Effector CD4-positive, alpha-beta T cell (primary cell): ENCODE measurements at regions not wholly inside any gene's neighbourhood (a gene's known extent, or its start where the extent isn't known, plus 50 kb on each side); places are given as distances from the start of the nearest gene placed in this dataset.

ENCODE experiments used
- DNase-seq: peaks from one replicate; pipeline ENCODE4 v3.0.0-alpha.2; 2020

- DNase-seq = no peak
These were observed 138.4 kb upstream of the HDAC4 start for GRCh38 chr2:239539083-239539775.

DNA sequence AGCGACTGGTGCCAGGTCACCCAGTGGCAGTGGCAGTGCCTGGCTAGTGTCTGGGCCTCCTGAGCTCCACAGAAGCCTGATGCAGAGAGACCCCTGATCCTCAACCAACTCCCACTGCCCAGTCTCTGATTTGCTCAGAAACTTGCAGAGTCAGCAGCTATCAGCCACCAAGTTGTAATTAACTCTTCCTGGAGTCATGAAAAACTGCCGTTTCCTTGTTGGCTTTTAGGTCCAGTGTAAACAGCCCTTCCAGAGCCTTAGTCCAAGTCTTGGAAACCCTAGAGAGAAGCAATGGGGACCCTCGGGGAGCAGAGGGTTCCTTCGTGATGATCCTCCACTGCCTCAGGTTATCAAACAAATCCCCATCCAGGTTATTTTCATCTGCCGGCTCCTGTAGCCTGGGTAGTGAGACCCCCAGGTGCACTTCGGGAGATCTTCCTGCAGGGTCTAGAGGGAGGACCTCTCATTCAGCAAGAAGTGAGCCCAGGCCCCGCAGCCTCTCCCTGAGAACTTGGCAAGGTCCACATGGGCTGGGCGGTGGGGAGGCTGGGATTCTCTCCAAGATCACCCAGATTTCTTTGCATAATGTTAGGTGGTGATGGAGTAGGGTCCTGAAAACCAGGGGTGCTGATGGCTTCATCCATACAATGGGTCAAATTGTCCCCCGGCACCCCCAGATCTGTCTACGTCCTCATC is 137.7 kb upstream of the HDAC4 start:
- no peak for DNase-seq

- no peak for DNase-seq
These were observed 137.0 kb upstream of the HDAC4 start for GRCh38 chr2:239537633-239538356.

- no peak for DNase-seq
These were observed 135.4 kb upstream of the HDAC4 start for GRCh38 chr2:239536186-239536585.

GRCh38 chr2:239535413-239536144 is 134.8 kb upstream of the HDAC4 start:
- DNase-seq = no peak

DNA sequence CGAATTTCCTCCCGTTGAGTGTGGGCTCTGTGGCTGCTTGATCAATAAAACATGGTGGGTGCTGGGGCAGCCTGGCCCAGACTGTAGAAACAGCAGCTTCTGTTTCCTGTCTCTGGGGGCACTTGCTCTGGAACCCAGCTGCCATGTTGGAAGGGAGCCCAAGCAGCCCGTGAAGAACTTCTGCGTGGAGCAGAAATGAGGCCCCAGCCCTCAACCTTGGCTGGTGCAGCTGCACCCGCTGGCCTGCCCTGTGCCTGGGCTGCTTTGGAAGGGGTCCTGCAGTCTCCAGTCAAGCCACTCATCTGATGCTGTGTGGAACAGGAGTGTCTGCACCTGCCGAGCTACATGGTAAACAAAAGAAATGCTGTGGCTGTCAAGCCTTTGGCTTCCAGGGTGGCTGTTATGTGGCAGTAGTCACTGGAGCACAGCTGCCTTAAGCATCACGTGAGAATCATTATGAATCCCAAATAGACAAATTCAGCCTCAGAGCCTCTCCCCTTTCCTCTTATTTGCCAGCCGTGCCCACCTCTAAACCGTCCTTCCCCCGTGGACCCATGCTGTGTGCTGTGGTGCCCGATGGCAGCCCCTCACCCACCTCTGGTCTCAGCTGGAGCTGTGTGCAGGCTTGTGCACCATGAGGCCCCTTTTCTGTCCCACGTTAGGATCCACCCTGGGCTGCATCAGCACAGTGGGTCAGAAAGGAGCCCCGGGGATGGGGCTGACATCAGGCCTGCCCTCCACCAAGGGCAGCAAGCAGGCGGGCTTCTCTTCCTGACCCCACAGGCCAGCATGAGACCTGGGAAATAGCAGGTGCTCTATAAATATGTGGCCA is 134.0 kb upstream of the HDAC4 start:
- no peak for DNase-seq

DNA sequence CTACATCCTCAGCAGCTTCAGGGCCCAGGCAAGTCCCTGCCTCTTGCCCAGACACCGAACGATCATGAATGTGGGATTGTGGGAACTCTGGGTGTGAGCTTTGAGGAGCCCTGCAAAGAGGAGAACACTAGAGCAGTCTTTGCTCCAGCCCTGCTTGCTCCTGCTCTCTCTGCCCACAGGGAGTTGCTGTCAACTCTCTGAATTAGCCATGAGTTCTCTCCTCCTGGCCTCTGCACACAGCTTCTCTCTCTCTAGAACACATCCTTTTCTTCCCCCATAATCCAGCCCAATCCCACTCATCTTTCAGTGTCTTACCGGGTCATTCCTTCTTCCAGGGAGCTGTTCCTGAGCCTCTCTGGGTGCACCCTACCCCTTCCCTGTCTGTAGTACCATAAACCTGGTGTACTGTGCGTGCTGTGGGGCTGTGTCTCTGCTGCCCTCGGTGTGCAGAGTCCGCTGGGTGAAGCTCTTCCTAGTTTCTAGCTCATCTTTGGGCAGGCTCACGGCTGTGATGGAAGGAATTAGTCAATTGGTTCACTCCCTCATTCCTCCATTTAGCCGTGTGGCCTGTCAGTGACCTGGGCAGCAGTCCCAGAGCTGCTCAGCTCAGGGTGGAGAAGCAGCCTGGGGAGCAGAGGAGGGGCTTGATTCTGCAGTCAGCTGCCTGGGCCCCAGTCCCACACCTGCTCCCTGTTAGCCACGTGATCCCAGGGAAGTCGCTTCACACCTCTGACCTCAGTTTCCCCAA is 132.9 kb upstream of the HDAC4 start:
- no peak for DNase-seq

DNA sequence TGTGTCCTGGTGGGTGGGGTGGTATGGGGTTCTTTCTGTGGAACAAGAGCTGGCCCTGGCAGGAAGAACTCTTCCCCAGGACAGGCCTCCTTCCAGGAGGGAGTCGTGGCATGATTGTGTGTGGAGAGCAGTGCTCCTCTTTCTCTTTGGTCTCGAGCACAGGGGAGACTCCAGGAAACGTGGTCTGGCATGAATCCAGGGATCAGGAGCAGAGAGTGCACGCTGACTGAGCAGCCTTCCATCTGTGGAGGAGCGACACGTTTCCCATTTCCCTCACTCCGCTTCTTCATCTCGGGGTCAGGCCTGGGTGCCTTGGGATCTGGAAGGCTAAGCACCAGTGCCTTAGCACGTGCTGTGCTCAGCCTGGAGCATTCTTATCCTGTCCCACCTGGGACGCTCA is 132.0 kb upstream of the HDAC4 start:
- DNase-seq = no peak

GRCh38 chr2:239532250-239532649 is 131.4 kb upstream of the HDAC4 start:
- no peak for DNase-seq

- DNase-seq = no peak
These were observed 130.8 kb upstream of the HDAC4 start for GRCh38 chr2:239531456-239532241.

DNA sequence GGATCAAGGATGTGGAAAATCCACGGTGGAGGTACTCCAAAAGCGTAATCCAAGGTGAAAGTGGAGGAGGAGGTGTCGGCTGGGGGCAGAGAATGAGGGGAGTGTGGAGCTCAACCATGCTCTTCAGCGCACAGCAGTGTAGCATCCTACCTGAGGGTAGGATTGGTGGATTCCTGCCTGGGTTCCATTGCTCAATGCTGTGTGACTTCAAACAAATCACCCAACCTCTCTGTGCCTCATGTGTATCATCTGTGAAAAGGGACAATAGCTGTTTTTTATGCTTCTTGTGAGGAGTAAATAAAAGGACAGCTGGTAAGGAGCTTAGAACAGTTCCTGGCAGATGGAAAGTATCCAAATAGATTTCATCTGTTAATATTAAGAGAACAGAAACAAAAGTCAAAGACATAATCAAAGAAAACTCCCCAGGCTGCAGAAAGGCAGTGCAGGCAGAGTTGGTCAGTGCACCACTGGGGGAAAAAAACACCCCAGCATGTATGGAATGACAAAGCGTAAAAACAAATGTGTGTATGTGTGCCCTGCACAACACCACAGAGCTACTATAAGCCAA is 130.0 kb upstream of the HDAC4 start:
- no peak for DNase-seq

DNA sequence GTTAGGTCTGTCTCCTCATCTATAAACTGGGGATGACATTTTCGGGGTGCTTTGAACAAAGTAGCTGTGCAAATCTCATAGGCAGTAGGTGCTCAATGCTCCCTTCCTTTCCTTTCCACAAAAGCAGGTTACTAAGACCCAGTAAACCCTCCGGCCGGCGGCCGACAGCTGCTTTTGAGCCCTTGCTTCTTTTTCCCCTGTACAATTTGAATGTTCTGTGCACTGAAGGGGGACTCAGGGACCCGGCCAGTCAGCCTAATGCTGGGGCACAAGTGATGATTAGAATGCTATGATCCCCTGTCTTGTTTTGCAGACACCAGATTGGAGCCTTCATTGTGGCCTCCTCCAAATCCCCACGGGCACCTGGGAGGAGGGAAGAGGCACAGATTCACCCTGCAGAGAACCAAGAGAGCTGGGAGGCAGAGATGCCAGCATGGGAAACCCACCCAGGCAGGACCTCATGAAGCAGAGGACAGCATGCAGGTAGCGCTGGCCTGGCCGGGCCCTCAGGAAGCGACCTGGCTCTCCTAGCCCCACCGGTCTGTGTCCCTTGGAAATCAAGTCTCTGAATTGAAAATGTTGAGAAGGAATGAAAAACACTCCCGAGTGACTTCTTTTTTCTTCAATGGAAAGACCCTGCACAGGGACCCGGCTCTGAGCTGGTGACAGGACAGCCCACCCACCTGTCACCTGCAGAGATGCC is 128.6 kb upstream of the HDAC4 start:
- DNase-seq = no peak

GRCh38 chr2:239528883-239529282 is 128.1 kb upstream of the HDAC4 start:
- DNase-seq = no peak

GRCh38 chr2:239528146-239528545 is 127.3 kb upstream of the HDAC4 start:
- no peak for DNase-seq

DNA sequence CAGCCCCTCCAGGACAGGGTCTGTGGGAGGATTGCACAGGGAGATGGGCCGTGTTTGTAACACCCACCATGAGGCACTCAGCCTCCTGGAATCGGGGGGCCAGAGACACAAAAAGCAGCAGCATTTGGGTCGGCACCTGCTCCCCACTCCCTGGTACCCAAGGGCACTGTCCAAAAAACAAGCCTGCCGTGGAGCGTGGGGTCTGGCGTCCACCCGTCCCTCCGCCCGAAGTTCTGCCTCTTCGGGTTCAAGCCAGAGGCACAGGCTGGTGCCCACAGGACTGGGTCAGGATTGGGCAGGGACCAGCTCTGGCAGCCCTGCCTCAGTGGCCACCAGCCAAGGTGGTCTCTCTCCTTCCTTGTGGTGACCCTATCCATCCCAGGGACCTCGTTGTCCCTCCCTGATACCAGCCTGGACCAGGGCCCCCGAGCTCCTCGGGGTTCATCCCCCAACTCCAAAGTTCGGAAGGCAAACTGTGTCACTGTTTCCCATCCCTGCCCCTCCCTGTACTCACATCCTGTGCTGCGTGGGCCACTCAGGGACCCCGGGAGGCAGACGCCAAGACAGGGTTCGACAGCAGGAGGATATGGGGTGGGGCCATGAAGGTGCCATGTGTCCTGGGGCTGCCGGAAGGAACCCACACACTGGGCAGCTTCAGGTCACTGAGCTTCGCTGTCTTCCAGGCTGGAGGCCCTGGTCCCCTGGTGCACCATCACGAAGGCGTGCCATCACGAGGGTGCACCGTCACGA is 126.0 kb upstream of the HDAC4 start:
- DNase-seq = no peak

- no peak for DNase-seq
These were observed 125.2 kb upstream of the HDAC4 start for GRCh38 chr2:239526038-239526437.

GRCh38 chr2:239523954-239524330 is 123.1 kb upstream of the HDAC4 start:
- no peak for DNase-seq

DNA sequence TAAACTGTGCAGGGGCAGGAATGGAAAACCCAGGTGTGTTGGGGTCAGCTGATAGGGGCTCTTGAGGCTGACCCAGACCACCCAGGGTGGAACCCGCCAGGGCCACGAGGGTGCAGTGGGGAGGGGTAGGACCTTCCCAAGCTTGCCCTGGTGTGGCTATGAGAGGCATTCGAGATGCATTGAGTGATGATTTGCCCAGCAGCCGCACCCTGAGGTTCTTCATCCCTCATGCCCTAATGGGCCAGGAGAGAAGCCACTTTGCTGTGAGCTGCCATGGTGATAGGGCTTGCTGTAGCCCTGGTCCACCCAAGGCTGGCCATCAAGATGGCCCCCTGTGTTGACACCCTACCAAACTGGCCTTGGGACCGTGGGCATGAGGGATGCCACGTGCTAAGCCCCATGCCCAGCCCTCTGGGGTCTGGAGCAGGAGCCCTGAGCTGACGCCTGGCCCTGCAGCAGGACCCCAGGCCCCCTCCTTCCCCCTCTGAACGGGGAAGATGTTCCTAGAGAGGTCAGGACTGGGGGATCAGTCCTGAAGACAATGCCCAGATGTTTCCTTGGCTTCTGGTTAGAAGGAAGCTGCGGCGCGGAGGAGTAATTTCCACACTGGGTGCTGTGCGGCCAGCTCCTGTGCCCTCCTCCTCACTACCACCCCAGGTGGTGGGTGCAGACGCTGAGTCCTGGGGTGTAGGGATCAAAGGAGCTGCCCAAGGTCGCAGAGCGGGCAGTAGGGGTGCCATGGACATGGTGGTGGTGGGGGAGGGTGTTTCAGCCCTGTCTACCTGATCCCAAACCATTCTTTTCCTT is 122.5 kb upstream of the HDAC4 start:
- no peak for DNase-seq
